Cardiac muscle cell (in vitro differentiated cells and primary cell): ENCODE measurements at regions not wholly inside any gene's neighbourhood (a gene's known extent, or its start where the extent isn't known, plus 50 kb on each side); places are given as distances from the start of the nearest gene placed in this dataset.

ENCODE experiments used
- DNase-seq, 2 donors: peaks; one replicate each; pipeline versions ENCODE4 v3.0.0 to v3.0.0-alpha.2; 2010 to 2017; ENCODE audit warnings: low read depth in 1 of 2, low spot score in 1 of 2
- H3K27ac ChIP-seq: fragments of 200-600 bp; sonication (generic); 2 replicates; pipeline ENCODE4 v1.5.1; 2016
- H3K27me3 ChIP-seq: fragments of 200-600 bp; sonication (generic); 2 replicates; pipeline ENCODE4 v1.6.0; 2016; ENCODE audit warnings: control low read depth
- H3K36me3 ChIP-seq: fragments of 200-600 bp; sonication (generic); 2 replicates; pipeline ENCODE4 v1.5.1; 2016; ENCODE audit warnings: control low read depth
- H3K4me1 ChIP-seq: fragments of 200-600 bp; sonication (generic); 2 replicates; pipeline ENCODE4 v1.8.1; 2017; ENCODE audit warnings: low read depth, mild to moderate bottlenecking, mixed run types
- H3K4me3 ChIP-seq: fragments of 200-600 bp; sonication (generic); 2 replicates; pipeline ENCODE4 v1.5.1; 2016; ENCODE audit warnings: mild to moderate bottlenecking
- H3K9me3 ChIP-seq: fragments of 200-600 bp; sonication (generic); 2 replicates; pipeline ENCODE4 v1.5.1; 2017; ENCODE audit warnings: low read depth, mild to moderate bottlenecking, control low read depth
- TF ChIP-seq, protein P1 (sequence below): IDR thresholded peaks from 2 replicates; pipeline ENCODE4 v1.5.1; 2012; ENCODE audit warnings: low read depth, mild to moderate bottlenecking, low read length

DNA sequence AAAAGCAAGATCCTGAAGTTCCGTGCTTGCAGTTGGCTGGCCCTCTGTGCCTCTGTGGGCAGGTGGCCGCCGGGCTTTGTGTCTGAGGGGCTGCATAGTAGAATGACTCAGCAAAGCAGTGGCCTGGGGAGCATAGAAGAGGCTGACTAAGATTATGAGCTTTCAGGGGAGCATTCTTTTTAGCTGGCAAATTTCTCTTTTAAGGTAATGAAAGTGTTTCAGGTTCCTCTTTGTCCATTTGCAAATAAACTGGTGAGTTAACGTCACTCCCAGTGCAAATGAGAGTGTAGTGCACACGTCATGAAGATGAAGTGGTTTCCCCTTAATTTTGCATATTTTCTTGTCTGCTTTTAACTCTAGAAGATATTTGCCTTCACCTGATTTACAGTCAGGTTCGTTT lies 98.6 kb downstream of the BCL2L11 start:
- no peaks in the 10 kb centered on the region for H3K4me1 ChIP-seq
- TF ChIP-seq, protein P1, sequence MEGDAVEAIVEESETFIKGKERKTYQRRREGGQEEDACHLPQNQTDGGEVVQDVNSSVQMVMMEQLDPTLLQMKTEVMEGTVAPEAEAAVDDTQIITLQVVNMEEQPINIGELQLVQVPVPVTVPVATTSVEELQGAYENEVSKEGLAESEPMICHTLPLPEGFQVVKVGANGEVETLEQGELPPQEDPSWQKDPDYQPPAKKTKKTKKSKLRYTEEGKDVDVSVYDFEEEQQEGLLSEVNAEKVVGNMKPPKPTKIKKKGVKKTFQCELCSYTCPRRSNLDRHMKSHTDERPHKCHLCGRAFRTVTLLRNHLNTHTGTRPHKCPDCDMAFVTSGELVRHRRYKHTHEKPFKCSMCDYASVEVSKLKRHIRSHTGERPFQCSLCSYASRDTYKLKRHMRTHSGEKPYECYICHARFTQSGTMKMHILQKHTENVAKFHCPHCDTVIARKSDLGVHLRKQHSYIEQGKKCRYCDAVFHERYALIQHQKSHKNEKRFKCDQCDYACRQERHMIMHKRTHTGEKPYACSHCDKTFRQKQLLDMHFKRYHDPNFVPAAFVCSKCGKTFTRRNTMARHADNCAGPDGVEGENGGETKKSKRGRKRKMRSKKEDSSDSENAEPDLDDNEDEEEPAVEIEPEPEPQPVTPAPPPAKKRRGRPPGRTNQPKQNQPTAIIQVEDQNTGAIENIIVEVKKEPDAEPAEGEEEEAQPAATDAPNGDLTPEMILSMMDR = no peak
- H3K9me3 ChIP-seq = no peaks in the 10 kb centered on the region
- no peaks in the 10 kb centered on the region for H3K27me3 ChIP-seq
- no peak overlapping the region for H3K27ac ChIP-seq
- no peaks in the 10 kb centered on the region for H3K36me3 ChIP-seq
- peak in 1 of 2 donors; percentile 37 for DNase-seq
- no peak overlapping the region for H3K4me3 ChIP-seq

DNA sequence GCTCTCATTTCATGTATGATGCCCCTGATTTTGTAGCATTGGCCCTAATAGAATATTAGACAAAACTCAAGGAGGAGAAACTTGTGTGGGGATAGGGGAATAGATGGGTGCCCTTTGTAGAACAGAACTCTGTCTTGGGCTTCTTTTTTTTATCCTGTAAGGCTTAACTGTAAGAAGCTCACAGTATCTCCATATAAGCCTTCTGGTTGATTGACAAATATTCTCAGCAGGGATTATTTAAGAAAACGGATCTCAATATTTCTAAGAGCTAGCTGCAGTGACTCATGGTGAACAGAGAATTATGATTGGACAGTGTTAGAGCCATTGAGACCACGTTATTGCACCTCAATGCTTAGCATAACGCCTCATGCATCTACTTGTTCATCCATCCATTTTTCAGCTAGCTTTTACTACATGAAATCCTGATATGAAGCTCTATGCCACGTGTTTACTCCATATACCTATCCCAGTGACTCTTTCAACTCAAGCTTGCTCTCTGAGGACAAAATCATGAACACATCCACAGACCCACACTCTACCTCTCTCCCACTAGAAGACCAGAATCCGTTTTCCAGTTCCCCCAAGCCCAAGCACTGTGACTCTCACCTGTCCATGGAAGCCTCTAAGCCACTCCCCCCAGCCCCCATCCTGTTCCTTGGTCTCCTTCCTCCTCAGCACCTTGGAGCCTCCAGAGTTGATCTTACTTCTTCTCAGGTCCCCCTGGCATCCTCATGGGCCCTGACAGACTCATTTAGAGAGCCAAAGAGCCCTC lies 99.2 kb downstream of the BCL2L11 start:
- no peaks in the 10 kb centered on the region for H3K27me3 ChIP-seq
- no peaks in the 10 kb centered on the region for H3K9me3 ChIP-seq
- no peaks in the 10 kb centered on the region for H3K4me1 ChIP-seq
- TF ChIP-seq, protein P1 = no peak
- no peak overlapping the region for H3K27ac ChIP-seq
- no peaks in the 10 kb centered on the region for H3K36me3 ChIP-seq
- DNase-seq = no peak
- no peak overlapping the region for H3K4me3 ChIP-seq

DNA sequence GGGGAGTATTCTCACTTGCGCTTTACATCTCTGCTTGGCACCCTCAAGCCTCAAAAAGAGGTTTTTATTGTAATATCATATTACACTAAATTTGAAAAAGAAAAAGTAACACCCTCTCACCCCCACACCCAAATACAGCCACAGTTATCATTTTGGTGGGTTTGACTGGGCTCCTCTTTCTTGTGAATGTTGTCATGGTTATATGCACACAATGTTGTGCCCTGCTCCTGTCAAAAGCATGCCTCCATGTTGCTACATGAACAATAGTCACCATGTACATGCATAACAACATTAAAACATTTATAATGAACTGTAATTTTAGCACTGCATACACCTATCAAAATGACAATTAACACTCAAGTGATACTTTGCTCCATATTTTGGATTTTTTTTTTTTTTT lies 100.2 kb downstream of the BCL2L11 start:
- Histone ChIP-seq H3K9me3 (no peaks in the 10 kb centered on the region), H3K27me3 (no peaks in the 10 kb centered on the region), H3K27ac (no peak overlapping the region), H3K4me1 (no peaks in the 10 kb centered on the region), H3K36me3 (no peaks in the 10 kb centered on the region), H3K4me3 (no peak overlapping the region)
- TF ChIP-seq, protein P1 = no peak
- DNase-seq = no peak

DNA sequence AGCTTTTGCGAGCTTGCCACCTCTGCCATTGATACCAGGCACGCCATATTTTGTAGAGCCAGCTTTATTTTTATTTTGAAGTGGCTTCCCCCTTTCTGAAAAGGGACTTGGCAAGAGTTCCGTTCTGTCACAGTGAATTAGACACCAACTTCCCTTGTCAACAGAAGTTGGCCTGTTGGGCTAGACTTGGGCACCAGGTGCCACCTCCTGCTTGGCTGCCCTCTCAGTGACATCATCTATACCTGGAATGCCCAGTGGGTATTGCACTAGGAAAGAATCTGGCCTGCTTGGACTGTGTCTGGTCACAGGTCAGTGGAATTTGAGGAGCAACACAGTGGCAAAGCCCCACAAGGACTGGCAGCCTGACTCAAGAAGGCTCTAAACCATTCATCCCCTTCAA lies 101.0 kb downstream of the BCL2L11 start:
- H3K4me1 ChIP-seq = no peaks in the 10 kb centered on the region
- H3K36me3 ChIP-seq = no peaks in the 10 kb centered on the region
- DNase-seq = no peak
- no peaks in the 10 kb centered on the region for H3K9me3 ChIP-seq
- no peak overlapping the region for H3K4me3 ChIP-seq
- H3K27me3 ChIP-seq = no peaks in the 10 kb centered on the region
- no peak overlapping the region for H3K27ac ChIP-seq
- TF ChIP-seq, protein P1 = no peak

DNA sequence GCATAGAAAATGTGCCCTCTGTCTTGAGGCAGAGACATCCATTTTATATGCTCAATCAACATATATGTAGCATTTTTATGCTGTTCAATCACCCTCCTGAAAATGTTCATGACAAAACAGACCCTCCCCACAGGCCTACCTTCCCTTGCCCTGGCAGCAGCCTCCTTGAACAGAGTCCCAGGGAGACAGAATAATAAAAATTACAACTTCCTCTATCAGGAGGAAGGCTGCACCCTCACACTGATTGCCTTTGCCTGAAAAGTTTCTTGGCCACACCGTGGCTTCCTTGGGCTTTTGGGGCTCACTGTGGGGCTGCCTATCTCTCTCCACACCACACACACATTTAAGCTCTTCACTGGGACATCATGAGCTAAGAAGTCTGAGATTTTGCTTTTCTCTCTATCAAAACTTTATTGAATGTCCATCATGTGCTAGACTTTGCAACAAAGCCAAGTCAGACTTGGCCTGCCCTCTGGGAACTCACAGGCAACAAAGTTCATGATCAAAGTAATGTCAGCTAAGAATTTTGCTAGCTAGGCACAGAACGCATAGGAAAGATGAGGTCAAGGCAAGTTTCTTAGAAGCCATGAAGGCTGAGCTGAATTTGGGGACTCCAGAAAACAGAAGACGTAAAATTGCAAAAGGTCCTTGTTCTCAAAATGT lies 101.6 kb downstream of the BCL2L11 start:
- no peak for DNase-seq
- H3K4me1 ChIP-seq = no peaks in the 10 kb centered on the region
- H3K9me3 ChIP-seq = no peaks in the 10 kb centered on the region
- no peaks in the 10 kb centered on the region for H3K27me3 ChIP-seq
- H3K27ac ChIP-seq = no peak overlapping the region
- no peak overlapping the region for H3K4me3 ChIP-seq
- TF ChIP-seq, protein P1 = no peak
- no peaks in the 10 kb centered on the region for H3K36me3 ChIP-seq
